ENCODE measurements at regions not wholly inside any gene's neighbourhood (a gene's known extent, or its start where the extent isn't known, plus 50 kb on each side); places are given as distances from the start of the nearest gene placed in this dataset.

- no peaks in the 10 kb centered on the region for H3K9me3 Mint-ChIP-seq
- H3K4me1 Mint-ChIP-seq = peaks cover 3% of the 10 kb centered on the region
- no peaks in the 10 kb centered on the region for H3K27me3 ChIP-seq
- H3K79me2 ChIP-seq (ENCODE audit: low read depth) = no peaks in the 10 kb centered on the region
- no peaks in the 10 kb centered on the region for H3F3A ChIP-seq (ENCODE audit: low read depth)
- H3K4me3 Mint-ChIP-seq = no peak overlapping the region
- no peak overlapping the region for H3K27ac ChIP-seq
- no peak overlapping the region for H3K4me3 ChIP-seq
- no peak overlapping the region for H3K27ac Mint-ChIP-seq
- H3K4me1 ChIP-seq = peaks cover 12% of the 10 kb centered on the region
- TF ChIP-seq, protein P1, sequence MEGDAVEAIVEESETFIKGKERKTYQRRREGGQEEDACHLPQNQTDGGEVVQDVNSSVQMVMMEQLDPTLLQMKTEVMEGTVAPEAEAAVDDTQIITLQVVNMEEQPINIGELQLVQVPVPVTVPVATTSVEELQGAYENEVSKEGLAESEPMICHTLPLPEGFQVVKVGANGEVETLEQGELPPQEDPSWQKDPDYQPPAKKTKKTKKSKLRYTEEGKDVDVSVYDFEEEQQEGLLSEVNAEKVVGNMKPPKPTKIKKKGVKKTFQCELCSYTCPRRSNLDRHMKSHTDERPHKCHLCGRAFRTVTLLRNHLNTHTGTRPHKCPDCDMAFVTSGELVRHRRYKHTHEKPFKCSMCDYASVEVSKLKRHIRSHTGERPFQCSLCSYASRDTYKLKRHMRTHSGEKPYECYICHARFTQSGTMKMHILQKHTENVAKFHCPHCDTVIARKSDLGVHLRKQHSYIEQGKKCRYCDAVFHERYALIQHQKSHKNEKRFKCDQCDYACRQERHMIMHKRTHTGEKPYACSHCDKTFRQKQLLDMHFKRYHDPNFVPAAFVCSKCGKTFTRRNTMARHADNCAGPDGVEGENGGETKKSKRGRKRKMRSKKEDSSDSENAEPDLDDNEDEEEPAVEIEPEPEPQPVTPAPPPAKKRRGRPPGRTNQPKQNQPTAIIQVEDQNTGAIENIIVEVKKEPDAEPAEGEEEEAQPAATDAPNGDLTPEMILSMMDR (IDR thresholded peaks at IDR 0.05) = no peak
- no peak for TF ChIP-seq EZH2 (IDR thresholded peaks at IDR 0.05)
- no peak for TF ChIP-seq EZH2phosphoT487 (IDR thresholded peaks at IDR 0.05)
- no peaks in the 10 kb centered on the region for H3K36me3 Mint-ChIP-seq
- H3K9me3 ChIP-seq (ENCODE audit: low read depth) = no peaks in the 10 kb centered on the region
- H3K9ac ChIP-seq = no peak overlapping the region
- no peaks in the 10 kb centered on the region for H3K36me3 ChIP-seq
- no peak for DNase-seq (ENCODE audit: low spot score)
- H4K20me1 ChIP-seq (ENCODE audit: low read depth) = no peaks in the 10 kb centered on the region
- no peaks in the 10 kb centered on the region for H3K27me3 Mint-ChIP-seq (ENCODE audit: insufficient read depth, low read depth)
- no peak overlapping the region for H2AFZ ChIP-seq (replicated peaks)
- H3K4me2 ChIP-seq = no peak overlapping the region
These were observed 78.5 kb downstream of the CD164 start for GRCh38 chr6:109303640-109304283.

DNA sequence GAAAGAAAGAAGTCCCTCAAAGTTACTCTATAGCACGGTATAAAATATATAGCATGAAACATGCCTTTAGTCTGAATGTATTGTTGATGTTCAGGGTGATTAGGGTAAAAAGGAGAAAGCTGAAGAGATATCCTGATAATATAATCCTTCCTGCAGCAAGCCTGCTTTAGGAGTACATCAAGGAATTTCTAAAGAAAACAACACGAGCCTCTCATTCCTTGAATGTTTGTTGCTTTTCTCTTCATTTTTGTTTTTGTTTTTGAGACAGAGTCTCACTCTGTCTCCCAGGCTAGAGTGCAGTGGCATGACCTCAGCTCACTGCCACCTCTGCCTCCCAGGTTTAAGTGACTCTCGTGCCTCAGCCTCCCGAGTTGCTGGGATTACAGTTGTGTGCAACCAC, 79.1 kb downstream of the CD164 start:
- H3K4me1 ChIP-seq = peaks cover 12% of the 10 kb centered on the region
- no peaks in the 10 kb centered on the region for H3K27me3 ChIP-seq
- no peaks in the 10 kb centered on the region for H3F3A ChIP-seq (ENCODE audit: low read depth)
- H3K36me3 Mint-ChIP-seq = no peaks in the 10 kb centered on the region
- TF ChIP-seq, protein P1 (IDR thresholded peaks at IDR 0.05) = no peak
- H3K9me3 Mint-ChIP-seq = no peaks in the 10 kb centered on the region
- no peaks in the 10 kb centered on the region for H4K20me1 ChIP-seq (ENCODE audit: low read depth)
- H3K4me3 Mint-ChIP-seq = no peak overlapping the region
- H2AFZ ChIP-seq (replicated peaks) = no peak overlapping the region
- H3K4me2 ChIP-seq = no peak overlapping the region
- no peaks in the 10 kb centered on the region for H3K27me3 Mint-ChIP-seq (ENCODE audit: insufficient read depth, low read depth)
- no peak overlapping the region for H3K27ac ChIP-seq
- no peak for DNase-seq (ENCODE audit: low spot score)
- peaks cover 4% of the 10 kb centered on the region for H3K4me1 Mint-ChIP-seq
- H3K36me3 ChIP-seq = no peaks in the 10 kb centered on the region
- no peak overlapping the region for H3K27ac Mint-ChIP-seq
- no peaks in the 10 kb centered on the region for H3K9me3 ChIP-seq (ENCODE audit: low read depth)
- no peak overlapping the region for H3K9ac ChIP-seq
- H3K79me2 ChIP-seq (ENCODE audit: low read depth) = no peaks in the 10 kb centered on the region
- H3K4me3 ChIP-seq = no peak overlapping the region

GRCh38 chr6:109302176-109302575, 80.1 kb downstream of the CD164 start:
- Mint-ChIP-seq H3K27ac (no peak overlapping the region), H3K4me3 (no peak overlapping the region), H3K4me1 (peaks cover 9% of the 10 kb centered on the region), H3K36me3 (no peaks in the 10 kb centered on the region), H3K9me3 (no peaks in the 10 kb centered on the region), H3K27me3 (ENCODE audit: insufficient read depth, low read depth) (no peaks in the 10 kb centered on the region)
- Histone ChIP-seq H4K20me1 (ENCODE audit: low read depth) (no peaks in the 10 kb centered on the region), H3K9ac (no peak overlapping the region), H3F3A (ENCODE audit: low read depth) (no peaks in the 10 kb centered on the region), H3K4me2 (no peak overlapping the region), H3K4me1 (peaks cover 12% of the 10 kb centered on the region), H2AFZ (replicated peaks) (no peak overlapping the region), H3K27ac (no peak overlapping the region), H3K79me2 (ENCODE audit: low read depth) (no peaks in the 10 kb centered on the region), H3K9me3 (ENCODE audit: low read depth) (no peaks in the 10 kb centered on the region), H3K27me3 (no peaks in the 10 kb centered on the region), H3K36me3 (no peaks in the 10 kb centered on the region), H3K4me3 (no peak overlapping the region)
- no peak for DNase-seq (ENCODE audit: low spot score)
- TF ChIP-seq, protein P1 (IDR thresholded peaks at IDR 0.05) = no peak
